Hematopoietic multipotent progenitor cell treated with erythropoietin and hydrocortisone succinate and interleukin-3 and kit ligand, for 4 days (in vitro differentiated cells): ENCODE measurements at regions not wholly inside any gene's neighbourhood (a gene's known extent, or its start where the extent isn't known, plus 50 kb on each side); places are given as distances from the start of the nearest gene placed in this dataset.
"Not testable (repeated sequence)": the region's sequence is repeated elsewhere in the genome, so short reads cannot be mapped to it uniquely, and the experiment has no call there.

Source experiments
- DNase-seq: peaks from one replicate; pipeline ENCODE4 v3.0.0-alpha.2; 2015

DNA sequence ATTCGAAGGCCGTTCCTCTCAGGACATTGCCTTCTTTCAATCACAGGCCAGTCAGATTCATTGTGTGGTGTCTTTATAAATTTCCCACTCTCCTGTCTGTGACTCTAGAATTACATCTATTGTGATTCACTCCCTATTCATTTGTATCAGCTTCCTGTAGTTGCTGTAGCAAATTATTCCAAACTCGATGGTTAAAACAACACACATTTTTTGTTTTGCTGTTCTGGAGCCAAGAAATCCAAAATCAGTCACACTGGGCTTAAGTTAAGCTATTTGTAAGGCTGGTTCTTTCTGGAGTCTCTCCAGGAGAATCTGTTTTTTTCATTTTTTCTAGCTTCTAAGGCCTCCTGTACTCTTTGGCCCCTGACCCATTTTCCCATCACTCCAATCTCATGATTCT lies 1487.0 kb upstream of the SLC10A2 start:
- DNase-seq = no peak

DNA sequence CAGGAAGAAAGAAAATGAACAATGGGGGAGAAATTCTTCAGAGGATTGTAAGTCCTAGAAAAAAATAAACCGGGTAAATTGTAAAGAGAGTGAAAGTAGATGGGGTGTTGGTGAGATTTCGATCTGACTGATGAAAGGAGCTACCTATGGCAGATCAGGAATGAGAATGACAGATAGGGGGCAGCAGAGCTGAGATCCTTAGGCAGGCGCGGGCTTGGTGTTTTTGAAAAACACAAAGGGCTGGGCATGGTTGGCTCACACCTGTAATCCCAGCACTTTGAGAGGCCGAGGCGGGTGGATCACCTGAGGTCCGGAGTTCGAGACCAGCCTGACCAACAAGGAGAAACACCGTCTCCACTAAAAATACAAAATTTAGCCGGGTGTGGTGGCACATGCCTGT lies 1468.6 kb upstream of the SLC10A2 start:
- peak; percentile 4 for DNase-seq

DNA sequence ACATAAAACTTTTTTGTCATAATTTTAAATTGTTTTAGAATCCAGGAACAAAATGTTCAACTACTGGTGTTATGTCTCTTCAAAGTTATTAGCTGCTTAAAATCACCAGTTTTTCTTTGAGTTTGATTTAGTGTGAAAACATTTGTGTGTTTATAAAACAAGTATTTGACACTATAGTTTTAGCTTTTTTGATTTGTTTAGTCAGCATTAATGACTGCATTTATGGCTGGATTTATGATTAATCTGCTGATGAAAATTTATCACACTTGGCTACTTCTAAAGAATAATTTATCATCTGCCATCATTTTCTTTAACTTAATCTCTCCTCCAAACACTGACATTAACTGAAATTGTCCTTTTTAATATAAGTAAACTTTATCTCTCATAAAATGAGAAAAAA lies 1465.9 kb upstream of the SLC10A2 start:
- DNase-seq = no peak

DNA sequence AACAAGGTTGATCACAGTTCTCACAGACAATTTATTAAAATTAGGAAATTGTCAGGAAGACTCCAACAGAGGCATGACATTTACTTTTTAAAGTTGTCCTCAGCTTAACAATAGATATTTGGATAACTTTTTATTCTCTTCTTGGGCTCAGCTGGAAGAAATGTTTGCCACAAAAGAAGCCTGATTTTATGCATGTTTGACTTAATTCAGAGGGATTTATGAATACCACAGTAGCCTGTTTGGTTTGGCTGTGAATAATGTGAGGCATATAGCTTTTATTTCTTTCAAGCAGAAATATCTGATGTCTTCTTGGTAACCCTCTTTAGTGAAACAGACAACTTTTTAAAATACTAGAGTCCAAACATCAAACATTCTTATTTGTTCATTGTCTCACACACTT lies 1464.5 kb upstream of the SLC10A2 start:
- DNase-seq = no peak

DNA sequence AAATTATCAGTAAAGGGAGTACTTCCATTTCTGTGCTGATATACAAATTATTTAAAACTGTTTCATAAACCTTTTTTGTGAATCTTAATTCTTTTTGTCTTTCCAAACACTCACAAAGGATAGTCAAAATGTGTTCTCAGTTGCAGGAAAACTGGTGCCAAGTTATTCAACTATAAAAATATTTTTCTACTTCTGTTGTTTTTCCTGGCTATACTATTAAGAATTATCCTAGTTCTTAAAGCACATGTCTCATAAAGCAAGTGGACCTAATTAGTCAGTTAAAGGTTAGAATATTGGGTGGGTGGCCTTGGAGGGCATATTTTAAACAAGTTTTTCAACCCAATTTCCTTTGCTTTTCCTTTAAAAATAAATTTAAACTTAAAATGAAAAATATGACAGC lies 1460.3 kb upstream of the SLC10A2 start:
- no peak for DNase-seq

DNA sequence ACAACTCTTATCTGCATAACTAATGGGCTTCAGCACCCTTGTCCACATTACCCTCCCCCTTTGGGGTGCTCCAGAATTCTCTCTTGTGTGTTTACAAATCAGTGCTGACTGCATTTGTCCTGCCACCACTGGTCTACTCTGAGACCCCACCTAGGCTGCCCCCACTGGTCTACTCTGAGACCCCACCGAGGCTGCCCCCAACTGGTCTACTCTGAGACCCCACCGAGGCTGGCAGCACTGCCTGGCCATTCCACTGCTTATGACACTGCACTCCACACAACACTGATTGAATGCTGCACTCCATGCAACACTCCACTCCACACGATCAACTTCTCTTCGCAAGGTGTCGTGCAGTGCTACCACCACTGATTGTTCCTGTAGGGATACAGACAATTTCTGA lies 1459.2 kb upstream of the SLC10A2 start:
- DNase-seq = no peak

DNA sequence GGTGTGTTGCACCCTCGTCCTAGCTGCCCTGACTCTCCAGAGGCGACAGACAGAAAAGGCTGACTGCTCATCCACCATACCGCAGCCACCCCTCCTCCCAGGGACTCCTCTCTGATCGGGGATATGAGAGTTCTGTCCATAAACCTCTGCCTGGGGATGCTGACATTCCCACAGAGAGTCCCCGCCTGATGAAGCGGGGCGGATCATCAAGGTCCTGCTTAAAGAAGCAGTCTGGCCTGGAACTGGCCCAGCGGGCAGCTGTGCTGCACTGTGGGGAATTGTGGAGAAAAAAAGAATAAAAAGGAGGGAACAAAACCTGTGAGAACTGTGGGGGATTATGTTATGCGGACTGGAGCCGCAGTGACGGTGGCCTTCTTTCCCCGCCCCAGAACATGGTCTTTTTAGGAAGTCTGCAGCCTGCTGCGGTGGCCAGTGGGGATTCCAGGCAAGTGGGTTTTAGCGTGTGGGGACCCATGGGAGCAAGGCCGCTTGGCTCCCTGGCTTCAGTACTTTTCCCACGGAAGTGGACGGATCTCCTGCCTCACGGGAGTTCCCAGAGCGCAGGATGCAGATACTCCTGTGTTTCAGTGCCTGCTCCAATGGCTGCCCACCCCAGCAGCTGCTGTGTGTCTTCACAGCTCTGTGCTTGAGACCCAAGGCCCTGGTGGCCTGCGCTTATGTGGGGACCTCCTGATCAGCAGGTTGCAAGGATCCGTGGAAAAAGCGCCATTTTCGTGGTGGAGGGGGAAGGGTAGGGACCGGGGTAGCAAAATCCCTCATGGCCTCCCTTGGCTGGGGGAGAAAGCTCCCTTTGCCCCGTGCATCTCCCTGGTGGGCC lies 1456.2 kb upstream of the SLC10A2 start:
- no peak for DNase-seq

DNA sequence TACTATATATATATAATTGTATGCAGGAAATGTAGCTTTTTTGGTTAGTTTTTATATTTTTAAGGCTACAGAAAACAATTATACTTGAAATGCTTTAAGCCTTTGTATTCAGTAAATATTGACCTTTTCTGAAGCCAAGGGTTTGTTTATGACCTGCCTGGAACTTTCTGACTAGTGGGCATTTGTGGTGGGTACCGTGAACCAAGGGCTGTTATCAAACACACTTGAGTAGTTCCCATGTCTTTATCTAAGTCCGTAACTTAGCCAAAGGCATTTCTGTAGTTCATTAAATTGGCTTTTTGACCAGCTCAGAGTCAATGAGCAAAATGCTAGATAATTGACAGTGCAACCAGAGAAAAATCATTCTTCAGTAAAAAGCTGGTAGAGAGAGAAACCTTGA lies 1444.2 kb upstream of the SLC10A2 start:
- DNase-seq = no peak

DNA sequence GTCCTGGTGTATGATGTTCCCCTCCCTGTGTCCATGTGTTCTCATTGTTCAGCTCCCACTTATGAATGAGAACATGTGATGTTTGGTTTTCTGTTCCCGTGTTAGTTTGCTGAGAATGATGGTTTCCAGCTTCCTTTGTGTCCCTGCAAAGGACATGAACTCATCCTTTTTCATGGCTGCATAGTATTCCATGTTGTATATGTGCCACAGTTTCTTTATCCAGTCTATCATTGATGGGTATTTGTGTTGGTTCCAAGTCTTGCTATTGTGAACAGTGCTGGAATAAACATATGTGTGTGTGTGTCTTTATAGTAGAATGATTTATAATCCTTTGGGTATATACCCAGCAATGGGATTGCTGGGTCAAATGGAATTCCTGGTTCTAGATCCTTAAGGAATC lies 1427.3 kb upstream of the SLC10A2 start:
- DNase-seq = not testable (repeated sequence)

DNA sequence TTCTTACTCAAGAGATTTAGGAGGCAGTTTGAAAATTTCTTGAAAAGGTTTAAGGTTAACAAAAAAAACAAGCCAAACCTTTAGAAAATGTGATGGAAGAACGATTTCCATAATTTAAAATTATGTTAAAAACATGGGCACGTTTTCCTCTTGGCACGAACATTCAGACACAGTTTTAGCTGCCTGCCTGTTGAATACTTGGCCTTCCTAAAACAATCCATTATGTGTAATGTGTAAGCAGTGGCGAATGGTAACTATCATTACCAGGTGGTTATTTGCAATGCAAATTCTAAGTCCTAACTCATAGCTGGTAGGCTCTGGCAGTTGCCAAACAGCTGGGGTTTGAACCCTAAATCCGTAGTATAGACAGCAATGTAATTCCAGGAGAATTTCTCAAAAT lies 1425.7 kb upstream of the SLC10A2 start:
- DNase-seq = no peak

DNA sequence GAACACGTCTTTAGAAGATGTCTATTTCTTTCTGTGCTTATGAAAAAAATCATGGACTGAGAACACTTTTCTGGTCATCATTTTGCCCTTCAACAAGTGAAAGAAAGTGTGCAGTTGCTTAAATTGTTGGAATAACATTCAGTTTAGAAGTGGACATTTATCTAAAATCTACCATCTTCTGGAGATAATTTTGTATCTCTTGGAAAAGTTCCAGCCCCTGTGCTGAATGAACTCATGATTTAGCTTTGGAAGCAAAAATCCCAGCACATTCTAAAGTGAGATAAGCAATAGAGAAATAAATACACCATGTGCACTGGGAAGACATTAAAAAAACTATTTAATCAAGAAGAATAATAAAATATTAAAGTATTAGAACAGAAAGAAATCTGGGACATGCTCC lies 1420.8 kb upstream of the SLC10A2 start:
- no peak for DNase-seq

DNA sequence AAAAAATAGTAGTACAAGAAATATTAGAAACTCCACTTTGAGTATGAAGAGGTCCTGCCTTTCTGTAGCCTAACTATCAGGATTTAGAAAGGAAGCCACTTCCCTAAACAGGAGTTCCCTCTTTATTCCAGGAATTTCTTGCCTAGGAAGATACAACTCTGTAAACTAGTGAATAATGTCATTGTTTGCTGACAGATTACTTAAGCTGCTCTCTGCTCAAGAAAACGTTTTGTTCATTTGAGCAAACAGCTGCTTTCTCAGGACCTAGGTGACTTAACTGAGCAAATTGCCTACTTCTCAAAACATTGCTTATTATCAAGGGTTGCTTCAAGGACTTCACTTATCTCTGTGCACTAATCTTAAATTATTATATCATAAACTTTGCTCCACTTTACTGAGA lies 1419.4 kb upstream of the SLC10A2 start:
- DNase-seq = no peak

DNA sequence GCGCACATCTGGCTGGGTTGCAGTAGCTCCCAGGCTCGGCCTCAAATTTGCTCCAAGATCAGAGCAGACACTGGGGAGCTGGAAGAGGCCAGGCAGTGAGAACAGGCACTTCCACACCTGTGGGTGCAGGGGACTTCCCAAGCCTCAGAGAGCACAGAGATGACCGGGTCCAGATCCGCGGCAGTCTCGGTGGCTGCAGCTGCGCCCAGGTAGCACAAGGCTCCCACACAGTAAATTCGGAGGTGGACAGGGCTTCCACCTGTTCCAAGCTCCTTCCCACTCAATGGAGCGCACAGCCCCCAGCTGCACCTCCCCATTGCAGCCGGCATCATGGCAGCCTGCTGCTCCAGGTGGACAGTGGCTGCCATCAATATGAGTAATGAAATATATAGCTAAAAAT lies 1417.4 kb upstream of the SLC10A2 start:
- DNase-seq = no peak

DNA sequence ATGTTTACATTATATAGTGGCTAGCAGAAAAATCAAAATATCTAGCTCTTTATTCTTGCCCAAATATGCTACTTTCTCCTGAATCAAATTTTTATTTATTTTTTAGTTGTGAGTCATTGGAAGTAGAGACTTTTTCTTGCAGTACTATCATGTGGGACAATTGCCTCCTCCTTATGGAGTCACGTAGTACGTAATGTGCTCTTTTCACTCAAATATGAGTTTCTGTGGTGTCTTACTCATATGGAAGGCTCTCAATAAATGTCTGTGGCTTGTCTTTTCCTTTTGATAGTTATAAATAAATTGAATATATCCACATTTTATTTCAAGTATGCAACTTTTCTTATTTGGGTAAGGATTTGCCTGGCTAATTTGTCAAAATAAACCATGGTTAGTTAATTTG lies 1411.0 kb upstream of the SLC10A2 start:
- no peak for DNase-seq

DNA sequence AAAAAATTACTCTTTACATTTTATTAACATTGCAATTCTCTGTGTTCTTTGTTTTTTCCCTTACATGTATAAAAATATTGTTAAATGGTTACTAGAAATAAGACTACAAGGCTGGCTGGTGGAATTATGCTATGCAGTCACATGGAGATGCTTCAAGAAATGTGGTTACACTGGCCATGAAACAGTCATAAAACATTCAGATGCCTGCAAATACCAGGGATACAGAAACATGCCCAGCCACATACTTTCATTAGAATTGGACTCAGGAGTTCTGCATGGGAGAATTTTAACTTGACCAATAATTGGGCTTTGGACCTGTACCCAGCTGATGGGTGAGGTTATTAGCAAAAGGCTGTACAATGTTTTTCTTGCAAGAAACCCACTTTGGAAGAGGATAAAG lies 1407.7 kb upstream of the SLC10A2 start:
- DNase-seq = no peak

DNA sequence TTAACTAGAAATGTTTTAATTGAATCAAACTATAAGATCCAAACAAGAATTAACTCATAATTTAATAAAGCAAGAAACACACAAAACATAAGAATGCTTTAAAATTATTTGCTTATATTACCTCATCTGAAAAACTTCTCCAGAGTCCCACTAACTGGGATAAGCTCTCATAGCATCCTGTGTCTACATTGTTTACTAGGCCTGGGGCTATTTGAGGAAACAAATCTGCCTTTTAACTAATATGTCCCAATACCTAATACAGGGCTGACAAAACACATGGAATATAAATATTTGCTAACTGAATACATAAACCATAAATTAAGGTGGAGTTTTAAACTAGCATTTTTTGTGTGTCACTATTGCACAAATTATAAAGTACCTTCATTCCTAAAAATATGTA lies 1399.8 kb upstream of the SLC10A2 start:
- no peak for DNase-seq

DNA sequence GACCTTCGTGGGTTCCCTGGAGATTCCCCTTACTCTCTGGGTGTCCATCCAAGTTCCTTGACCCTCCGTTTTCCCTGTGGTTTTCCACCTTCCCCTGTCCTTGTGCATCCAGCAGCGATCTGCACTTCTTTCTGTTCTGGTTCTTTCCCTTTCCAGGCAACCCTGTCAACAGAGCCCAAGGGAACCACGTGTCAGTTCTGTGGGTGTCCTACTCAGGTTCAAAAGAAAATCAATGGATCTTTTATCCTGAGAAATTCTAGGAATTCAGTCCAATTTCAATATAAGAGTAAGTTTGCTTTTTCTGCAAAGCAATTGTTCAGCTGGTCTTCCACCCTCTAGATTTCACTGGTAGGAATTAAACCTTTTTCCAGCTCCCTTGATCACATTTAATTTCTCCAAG lies 1394.8 kb upstream of the SLC10A2 start:
- no peak for DNase-seq

DNA sequence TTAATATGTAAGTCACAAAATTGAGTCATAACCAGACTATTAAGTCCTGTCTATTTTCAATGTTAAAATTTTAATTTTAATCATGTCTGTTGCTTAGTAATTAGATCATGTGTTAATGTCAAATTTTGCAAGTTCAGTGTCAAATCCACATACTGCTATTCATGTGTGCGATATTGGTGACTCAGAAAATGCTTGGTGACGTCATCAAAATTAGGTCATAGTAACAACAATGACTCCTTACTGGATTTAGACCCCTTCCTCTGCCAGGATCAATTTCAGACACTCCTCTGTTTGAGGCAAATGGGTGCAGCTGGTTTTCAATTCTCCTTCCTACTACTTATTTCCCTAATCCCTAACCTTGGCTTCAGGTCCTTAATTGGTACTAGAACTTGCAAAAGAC lies 1394.3 kb upstream of the SLC10A2 start:
- DNase-seq = no peak

DNA sequence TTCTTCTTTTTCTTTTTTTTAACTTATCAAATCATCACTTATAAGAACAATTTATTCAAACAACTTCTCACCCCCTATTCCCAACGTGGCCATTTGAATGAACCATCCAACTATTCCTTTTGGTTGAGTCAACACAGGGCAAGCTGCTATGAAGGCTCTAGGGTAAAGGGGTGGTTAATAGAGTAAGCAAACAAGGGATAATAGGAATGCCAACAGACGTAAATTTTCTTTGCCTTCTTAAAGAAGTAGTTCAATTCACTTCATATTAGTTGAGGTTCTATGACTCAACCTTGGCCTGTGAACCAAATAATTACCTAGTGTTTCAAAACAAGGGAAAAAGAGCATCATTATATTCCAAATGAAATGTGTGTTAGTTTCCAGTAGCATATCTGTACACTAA lies 1383.8 kb upstream of the SLC10A2 start:
- DNase-seq = no peak

DNA sequence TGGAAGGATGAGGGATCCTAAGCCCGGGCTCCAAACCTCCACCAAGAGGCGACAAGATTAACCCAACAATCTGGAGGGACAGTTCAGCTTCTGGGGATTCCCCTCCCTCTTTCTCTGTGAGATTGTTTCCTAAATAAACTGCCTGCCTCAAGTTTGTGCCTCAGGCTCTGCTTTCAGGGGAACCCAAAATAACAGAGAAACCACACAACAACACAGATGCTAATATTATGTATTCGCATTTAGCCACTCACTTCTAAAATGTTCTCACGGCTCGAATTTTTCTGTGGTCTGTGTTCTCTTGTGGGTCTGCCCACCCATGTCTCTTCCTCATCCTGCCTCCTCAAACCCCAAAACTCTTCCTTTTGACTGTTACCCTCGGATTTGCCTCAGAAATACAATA lies 1381.1 kb upstream of the SLC10A2 start:
- DNase-seq = no peak

DNA sequence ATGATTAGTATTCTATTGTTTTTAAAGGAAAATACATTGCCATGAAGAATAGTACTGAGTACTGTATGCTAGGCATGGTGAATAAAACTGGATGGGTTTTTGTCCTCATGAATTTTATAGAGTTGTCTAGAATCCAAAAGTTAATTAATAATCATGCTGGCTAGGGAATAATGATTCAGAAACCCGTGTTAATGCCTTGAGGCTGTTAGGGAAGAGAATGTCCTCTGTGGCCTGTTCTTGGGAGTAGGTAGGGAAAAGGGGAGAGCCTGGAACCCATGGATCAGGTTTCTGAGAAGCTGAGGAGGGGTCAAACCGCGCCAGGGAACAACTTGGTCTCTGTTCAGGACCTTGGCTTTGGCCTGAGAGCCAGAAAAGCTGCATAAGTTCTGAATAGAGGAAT lies 1376.3 kb upstream of the SLC10A2 start:
- no peak for DNase-seq

DNA sequence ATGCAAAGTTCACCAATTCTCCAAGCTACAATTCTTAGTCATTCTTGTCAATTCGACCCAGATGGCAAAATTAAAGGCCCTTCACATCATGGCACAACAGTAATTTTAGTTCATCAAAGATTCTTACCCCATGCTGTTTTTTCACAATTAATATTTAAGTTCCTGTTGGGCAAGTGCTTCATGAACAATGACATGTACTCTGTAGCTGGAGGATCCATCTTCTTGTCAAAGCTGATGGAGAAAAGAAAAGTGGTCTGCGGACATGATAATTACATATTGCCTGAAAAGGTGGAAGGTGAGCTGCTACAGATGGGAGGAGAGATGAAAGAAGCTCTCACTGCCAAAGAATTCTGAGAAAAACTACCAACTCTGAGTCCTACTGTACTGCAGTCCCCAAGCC lies 1370.3 kb upstream of the SLC10A2 start:
- no peak for DNase-seq

DNA sequence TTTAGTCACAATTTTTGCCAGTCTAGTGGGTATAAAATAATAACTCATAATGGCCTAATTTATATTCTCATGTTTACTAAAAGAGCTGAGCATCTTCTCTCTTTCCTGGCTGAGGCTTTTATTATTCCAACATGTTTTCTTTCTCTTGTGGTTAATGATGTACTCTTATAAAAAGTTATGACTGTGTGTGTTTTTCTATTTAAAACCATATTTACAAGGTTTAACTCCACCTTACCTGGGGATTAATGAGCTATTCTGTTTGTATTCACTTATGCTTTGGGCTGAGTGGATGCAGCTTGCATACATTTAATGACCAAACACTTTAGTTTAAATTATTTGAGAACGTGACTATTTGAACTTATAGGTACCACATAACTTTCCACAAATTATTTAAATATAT lies 1365.7 kb upstream of the SLC10A2 start:
- DNase-seq = no peak

DNA sequence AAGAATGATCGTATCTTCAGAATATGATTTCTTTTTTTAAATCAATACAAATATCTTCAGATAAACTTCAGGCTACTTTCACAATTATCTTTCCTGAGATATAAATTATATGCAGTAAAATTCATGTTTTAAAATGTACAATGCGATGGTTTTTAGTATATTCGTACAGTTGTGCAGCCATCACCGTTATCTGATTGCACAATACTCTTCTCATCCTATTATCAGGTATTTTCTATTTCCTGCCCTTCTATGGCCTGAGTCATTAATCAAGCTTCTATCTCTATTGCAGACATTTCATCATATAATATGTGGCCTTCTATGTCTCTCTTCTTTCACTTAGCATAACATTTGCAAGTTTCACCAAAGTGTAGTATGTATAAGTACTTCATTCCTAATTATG lies 1360.2 kb upstream of the SLC10A2 start:
- no peak for DNase-seq

DNA sequence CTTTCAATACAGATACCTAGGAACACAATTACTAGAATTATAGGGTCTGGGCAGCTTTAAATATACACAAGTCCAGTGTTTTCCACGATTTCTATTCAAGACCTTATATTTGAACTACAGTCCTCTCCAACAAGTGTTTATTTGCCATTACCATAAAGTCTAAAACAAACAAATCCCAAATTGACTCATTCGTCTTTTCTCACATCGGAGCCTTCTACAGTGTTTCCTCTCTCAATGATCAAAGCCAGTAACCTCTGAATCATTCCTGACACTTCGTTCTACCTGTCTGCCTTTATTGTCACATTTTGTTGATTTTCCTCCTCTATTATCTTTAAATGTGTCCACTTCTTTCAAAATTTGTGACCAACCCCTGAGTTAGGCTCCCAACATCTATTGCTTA lies 1356.5 kb upstream of the SLC10A2 start:
- DNase-seq = no peak

DNA sequence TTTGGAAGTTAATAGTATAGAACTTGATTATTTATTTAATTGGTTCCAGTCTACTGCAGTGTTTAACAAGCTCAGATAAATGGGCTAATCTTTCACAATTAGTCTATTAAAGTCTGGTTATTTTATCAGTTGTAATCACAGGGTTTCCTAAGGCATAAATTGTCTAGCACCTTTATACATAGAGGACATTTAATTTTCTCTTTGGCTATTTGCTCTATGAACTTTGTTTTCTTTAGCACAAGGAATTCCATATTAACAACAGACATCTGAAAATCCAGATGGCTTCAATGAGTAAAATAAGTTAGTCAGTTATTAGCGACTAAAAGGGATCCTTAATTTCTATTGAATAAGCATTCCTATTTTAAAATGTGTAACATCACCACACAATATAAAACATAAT lies 1350.8 kb upstream of the SLC10A2 start:
- DNase-seq = no peak
